Eye (tissue), 1 donor: ENCODE measurements at regions not wholly inside any gene's neighbourhood (a gene's known extent, or its start where the extent isn't known, plus 50 kb on each side); places are given as distances from the start of the nearest gene placed in this dataset.
"Not testable (repeated sequence)": the region's sequence is repeated elsewhere in the genome, so short reads cannot be mapped to it uniquely, and the experiment has no call there.

Source experiments
- DNase-seq: peaks from one replicate; pipeline ENCODE4 v3.0.0-alpha.2; 2015

DNA sequence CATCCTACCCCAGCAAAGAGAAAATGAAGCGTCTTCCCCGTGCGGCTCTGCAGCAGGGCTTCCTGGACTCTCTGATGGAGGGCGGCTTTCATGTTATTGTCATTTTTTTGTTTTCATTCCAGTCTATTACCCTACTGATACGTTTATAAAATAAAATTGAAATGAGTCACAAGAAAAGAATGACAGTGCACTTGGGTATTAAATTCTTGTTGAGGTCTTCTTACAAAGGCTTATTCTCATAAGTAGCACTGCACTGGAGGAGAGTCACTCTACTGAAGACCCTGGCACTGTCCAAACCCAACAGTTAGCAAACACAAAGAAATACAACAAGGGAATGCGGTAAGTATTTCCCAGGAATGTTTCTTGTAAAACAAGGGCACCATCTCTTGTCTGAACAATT, 379.3 kb downstream of the MAFB start:
- DNase-seq, result no peak

DNA sequence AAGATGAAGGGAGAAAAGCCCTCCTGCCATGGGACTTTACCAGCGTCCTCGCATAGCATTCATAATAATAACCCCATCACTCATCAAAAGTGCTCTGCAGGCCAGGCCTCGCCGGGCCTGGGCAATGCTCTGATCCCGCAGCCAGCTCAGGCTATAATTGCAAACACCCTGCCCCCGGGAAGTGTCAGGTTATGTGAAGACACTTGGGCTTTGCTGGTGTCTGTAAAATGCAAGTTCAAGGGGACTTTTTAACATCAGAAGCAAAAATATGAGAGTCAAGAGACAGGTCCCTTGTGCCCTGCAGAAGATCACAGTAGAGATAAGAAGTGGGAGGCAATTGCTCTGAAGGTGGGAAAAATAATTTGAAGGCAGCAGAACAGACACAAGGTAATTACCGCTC, 381.0 kb downstream of the MAFB start:
- DNase-seq, result no peak

DNA sequence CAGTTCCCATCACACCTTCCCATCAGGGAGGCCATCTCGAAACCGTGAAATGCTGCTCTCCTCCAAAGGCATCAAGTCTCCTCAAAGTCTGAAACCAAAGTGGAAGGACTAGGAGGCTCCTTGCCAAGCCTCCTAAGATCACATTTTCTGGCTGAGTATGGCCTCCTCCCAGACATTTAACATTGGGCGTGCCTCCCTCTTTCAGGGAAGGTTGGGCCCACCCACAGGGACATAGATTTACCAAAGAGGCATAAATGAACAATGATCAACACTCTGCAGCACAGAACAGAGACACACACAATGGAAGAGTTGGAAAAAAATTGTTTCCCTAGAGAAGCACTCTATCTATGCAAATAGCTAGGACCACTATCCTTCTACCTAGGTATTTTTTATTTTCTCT, 381.8 kb downstream of the MAFB start:
- no peak for DNase-seq

DNA sequence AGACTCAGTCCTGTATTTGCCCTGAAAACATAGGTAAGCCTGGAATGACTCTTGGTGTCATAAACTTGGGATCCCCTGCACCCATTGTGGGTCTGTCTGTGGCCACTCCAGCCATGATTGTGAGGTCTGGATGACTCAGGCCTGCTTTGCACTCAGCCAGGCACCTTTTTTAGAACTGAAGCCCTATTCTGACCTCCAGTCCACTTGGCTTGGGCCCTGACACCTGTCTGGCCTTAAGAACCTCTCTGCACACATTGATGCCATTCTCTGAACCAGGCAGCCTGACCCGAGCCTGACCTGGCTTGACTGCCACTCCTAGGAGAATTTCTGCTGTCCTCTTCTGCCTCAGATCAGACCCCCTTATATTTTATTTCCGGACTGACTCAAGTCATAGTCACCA, 383.7 kb downstream of the MAFB start:
- no peak for DNase-seq

DNA sequence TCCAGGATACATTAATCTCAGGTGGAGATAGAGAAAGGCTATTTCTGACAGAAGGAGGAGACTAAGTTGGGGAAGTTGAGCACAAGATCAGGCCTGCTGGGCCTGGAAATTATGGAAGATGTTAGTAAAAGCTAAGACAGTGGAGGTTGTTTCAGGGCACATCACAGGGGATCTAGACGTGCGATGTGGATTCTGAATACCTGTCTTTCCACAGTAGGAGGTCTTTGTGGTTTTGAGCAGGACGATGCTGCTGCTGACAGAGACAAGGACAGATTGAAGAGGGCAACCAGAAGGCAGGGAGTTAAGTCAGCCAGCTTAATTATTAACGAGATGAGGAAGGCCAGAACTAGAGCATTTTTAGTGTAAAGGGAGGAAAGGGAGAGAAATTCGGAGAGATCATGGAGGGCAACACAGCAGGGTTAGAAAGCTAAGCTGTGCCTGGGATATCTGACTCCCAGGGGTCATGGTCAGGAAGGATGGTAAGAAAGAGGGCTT, 384.9 kb downstream of the MAFB start:
- no peak for DNase-seq

DNA sequence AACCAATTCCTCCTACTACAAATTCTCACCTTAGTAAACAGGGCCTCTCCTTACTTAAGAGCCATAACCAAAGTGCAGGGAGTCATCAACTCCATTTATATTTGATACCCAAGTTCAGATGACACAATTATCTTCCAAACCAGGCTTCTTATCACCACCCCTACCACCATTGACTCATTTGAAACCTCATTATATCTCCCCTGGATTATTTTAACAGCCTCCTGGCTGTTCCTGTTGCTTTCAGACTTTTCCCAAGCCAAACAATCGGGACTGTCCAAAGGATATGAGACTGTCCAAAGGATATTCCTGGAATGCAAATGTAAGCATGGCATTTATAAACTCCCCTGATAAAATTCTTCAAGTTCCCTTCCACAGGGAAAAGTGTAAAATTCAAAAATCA, 394.3 kb downstream of the MAFB start:
- DNase-seq, result no peak

DNA sequence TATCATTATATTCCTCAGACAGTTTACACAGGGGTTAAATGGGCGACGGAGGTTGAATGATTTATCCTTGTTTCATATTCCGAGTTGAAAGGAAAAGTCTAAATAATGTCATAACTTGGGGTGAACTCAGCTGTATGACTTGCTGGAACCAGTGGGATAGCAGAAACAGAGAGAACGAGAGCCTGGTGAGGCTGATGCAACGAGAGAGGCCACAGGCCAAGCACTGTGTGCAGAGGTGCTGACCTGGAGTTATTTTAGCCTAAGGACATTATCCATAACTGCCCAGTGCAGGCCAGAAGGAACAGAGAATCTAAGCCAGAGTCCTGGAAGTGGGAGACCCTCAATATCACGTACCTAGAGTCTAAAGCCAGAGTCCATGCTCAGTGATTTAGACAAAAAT, 394.9 kb downstream of the MAFB start:
- no peak for DNase-seq

DNA sequence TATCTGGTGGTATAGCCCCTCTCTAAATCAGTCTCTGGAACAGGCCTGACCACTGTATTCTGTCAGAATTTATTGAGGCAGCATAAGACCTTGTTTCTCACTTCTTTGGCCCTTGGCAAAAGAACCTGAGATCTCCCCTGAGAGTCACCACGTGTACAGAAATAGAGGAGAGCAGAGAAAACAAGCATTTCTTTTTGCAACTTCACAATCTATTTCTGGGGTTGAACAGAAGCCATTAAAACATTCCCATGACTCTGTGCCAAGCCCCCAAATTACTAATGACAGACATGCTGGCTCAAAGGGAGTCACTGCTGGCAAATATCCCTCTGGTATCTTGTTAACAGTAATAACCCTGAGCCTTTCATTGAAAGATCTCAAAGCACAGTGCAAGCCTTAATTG, 395.3 kb downstream of the MAFB start:
- DNase-seq, result peak; percentile 58

DNA sequence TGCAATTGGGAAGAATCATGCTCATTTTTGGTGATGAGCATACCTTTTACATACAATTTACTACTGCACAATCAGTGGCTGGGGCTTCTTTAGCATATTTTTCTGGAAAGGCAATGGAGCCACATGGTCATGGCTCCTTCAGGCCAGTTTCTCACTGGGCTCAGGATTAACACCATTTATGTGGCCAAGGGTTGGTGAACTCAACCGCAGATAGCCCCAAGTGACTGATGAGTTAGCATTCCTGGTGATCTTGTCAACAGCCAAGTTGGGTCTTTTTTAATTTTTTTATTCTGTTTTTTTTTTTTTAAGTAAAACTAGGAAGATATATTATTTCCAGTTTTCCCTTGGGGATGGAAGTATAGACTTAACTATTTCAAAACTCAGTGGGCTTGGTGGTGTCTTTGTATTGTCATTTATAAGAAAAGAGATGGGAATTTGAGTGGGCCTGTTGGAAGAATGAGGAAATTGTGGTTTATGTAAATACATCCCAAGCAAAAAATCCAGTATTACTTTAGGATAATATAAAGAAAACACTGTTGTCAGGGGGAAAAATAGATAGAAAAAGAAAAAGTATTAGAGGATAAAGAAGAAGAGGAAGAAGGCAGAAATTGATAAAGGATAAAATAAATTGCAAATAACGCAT, 397.4 kb downstream of the MAFB start:
- DNase-seq, result no peak

DNA sequence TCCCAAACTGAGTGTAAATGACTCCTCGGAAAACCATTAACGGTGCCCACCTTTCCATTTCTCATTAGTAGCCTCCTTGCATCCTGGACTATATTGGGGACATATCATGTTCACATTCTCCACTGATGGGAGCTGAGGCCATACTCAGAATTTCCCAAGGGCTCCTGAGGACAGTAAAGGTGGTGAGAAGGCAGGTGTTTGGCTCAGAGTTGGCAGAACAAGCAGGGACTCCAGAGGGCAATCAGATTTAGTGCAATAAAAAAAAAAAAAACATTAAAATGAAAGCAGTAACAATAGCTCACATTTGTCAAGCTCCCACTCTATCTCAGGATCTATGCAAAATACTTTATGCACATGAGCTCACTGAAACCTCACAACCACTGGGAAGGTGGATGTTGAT, 401.4 kb downstream of the MAFB start:
- DNase-seq, result no peak

DNA sequence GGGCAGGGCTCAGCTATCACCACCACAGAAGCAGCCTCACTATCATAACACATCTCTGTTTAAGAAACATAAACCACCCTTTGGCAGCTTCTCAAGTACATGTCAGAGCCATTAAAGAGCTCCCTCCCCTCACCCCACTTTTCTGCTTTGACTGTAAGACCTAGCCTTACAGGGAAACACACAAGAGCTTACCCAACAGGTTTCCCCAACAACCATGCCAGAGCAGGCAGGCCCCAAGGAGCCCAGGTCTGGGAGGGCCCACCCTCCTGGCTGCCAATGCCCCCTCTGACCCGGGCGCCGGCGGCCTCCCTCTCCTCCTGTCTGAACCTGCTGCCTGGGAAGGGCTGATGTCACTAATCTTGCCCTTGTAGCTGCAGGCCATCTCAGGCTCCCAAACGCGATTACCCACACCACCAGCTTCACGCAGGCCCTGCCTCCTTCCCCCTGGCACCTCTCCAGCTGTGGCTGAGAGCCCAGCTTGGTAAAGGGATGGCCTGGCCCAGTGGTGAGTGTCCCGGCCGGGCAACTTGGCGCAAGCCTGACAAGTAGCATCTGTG, 402.0 kb downstream of the MAFB start:
- DNase-seq, result peak; percentile 63

DNA sequence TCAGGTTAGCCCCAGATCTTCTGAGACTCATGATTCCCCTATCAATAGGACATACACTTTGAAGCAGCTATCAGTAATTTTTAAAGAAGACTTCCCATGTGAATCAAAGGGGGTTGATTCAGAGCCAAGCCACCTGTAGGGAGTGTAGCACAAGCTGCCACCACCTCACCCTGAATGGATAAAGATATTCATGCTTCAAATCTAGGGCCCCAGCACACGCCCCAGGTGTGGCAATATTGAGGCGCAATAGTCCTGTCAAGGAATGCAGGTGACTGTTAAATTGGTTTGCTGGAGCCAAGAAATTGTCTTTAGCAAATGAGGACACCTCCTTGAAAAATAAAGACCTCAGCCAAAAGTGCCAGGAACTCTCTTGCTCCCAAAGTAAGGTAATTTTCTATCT, 404.4 kb downstream of the MAFB start:
- no peak for DNase-seq

DNA sequence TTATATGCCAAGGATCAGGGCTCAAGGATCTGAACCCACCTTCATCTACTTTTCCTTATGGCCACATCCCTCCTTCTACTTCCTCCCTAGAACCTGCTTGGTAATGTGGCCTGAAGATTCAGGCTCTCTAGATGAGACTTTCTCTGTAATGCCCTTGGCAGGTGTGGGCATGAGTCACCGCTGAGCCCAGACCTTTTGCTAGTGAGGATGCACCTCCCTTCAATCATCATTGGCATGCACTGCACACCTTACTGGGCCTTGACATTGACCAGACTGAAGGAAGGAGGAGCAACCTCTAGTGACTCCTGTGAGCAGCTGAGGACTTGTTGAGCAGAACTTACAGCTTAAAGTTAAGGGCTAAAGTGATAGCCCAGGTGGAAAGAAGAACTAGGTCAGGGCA, 405.3 kb downstream of the MAFB start:
- no peak for DNase-seq

DNA sequence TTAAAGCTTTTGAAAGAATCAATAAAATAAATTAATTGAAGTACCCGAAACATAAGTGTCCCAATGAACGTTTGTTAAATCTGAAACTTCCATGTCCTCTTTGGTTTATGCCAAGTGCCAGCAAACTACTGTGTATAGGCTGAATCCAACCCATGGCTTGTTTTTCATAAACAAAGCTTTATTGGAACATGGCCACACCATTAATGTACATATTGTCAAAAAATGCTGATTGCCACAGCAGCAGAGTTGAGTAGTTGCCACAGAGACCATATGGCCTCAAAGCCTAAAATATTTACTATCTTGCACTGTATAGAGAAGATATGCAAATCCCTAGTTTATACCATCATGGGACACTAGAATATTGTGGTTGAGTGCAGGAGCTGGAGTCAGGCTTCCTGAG, 406.1 kb downstream of the MAFB start:
- no peak for DNase-seq

DNA sequence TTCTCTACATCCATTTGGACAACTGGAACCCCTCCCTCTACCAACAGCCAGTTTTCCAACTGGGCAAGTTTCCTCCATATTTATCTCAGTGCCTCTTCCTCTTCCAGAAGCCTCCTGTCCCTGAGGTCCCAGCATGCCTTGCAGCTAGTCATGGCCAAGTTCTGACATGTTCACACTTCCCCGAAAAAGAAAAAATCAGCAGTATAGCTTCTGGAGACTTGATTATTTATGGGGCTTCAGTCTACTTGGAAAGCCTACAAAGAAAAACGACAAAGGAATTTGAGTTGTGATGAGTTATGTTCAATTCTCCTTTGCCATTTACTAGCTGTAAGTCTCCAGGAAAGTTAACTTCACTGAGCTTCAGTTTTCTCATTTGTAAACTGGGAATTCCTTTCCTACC, 406.5 kb downstream of the MAFB start:
- no peak for DNase-seq

DNA sequence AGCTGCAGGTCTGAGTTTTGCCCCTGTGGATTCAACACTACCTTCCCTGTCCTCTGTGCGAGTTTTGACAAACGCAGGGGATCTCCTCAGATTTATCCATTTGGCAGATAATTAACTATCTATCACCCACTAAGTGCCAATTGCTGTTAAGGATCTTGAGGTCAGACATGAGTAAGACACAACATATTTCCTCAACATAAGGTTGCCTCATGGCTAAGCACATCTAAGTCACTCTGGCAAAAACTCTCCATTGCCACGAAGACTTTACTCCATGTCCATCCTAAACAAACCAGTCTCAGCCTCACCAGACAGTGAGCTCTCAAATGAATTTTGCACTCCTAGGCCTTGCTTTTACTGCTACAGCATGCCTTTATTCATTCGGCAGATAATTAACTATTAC, 408.4 kb downstream of the MAFB start:
- no peak for DNase-seq

DNA sequence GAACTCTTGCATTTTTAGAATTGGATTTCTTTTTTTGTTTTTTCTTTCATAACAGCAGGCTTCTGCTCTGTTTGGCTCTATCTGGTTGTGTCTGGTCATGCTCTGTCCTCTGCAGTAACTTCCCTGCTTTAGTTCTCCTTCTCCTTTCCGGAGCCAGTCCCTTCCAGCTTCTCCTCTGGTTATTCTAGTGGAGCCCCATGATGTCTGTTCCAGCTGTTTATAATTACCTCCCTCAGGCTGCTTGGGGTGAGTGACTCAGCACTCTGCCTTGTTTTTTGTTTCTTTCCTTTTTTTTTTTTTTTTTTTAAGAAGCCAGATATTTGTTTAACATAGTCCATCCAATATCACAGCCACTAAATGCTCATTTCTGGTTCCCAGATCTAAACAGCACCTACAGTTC, 409.6 kb downstream of the MAFB start:
- DNase-seq, result no peak

DNA sequence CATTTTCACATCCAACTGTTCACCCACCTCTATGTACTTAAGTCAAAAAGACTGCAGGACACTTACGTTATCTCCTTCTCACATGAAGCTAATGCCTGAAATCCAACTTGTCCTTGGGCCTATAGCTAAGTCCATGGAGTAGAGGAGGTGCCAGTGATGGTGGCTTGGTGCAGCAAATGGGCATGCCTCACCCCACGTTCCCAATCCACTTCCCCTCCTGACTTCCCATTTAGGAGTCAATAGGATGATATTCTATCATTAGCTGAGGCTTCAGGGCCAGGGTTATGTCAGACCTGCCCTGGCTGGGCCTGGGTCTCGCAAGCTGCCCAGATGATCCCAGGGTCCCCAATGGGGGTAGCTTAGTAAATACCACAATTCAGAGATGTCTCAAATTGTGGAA, 410.4 kb downstream of the MAFB start:
- DNase-seq, result no peak

DNA sequence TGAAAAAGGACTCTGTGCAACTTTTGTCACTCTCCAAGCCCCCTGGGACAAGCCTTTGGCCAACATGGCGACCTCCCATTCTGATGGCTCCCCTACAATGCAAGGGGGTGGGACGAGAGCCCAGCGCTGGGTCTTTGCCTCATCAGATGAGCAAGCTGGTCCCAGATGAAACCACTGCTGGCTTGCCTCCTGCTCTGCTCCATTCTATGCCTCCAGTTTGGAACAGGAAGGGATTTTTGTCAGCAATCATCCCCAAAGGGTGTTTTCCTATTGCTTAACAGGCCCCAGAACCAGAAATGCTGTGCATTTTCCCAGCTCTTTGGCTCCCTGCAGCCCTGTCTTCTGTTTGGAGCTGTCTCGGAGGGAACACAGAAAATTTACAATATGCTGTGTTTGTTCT, 412.7 kb downstream of the MAFB start:
- no peak for DNase-seq

DNA sequence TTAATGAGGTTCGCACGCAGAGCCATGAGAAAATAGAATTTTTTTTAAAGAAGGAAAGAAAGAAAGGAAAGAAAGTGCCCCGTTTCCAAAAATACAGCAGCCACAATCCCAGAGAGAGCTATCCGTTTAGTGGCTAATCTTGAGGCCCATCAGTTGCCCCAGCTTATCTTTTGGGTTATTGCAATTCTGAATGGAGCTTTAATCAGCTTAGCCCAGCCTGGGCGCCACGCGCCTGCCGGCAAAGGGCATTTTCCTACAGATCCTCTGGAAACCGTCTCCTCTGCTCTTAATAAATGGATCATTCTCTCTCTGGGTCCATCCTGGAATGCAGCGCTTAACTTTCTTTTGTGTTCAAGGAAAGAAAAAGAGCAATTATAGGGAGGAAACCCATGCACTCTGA, 413.3 kb downstream of the MAFB start:
- DNase-seq, result no peak

DNA sequence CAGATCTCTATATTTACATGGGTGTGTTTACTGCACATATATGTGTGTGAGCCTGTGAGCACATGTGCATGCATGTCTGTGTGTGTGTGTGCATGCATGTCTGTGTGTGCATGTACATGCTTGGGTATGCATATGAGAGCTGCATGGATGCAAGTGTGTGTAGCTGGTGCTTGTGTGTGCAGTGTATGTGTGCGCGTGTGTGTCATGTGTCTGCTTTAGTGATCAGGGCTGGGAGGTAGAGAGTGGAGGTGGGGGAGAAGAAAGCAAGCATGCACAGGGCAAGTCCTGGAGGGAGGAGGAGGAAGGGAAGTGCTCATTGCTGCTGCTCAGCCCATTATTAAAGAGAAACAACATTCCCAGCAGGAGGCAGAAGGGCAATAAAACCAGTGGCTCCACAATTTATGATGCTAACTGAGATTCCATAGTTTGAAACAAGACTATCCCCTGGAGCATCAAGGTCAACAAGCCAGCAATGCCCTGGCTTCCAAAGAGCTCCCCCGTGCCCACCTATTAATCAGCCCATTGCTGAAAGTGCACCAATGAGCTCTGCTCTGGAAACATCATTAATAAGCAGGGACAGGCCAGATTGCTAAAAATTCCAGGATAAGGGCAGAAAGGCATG, 414.0 kb downstream of the MAFB start:
- DNase-seq, result no peak

DNA sequence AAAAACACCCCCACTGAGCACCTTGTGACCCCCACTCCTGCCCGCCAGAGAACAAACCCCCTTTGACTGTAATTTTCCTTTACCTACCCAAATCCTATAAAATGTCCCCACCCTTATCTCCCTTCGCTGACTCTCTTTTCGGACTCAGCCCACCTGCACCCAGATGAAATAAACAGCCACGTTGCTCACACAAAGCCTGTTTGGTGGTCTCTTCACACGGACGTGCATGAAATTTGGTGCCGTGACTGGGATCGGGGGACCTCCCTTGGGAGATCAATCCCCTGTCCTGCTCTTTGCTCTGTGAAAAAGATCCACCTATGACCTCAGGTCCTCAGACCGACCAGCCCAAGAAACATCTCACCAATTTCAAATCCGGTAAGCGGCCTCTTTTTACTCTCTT, 419.8 kb downstream of the MAFB start:
- DNase-seq, result not testable (repeated sequence)

DNA sequence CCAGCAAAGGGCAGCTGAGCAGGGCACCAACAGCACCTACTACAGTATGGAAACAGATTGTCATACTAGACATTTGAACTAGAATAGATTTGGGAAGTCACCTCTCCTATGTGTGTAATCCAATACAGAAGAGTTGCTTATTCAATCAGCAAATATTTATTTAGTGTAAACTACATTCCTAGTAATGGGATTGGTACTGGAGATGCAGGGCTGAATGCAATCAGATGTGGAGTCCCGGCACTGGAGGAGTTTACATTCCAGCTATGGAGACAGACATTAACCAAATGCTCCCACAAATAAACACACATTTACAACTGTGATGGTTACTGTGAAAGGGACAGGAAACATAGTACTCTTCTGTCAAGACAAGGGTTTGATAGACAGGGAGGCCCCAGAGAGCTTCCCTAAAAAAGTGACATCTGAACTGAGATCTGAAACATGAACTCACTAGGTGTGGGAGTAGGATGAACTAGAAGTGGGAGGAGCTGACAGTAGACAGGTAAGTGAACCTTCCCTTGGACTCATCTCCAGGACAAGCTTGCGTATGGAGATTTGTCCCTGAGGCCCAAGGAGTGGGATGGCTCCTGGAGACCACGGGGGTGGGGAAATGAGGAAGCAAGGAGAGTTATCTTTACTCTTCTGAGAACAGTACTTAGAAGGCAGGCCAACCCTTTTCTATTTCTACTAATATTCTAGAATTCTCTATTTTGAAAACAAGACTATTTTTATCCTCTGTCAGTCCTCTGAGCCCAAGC, 420.5 kb downstream of the MAFB start:
- DNase-seq, result no peak
